Ascending aorta (tissue), 2 donors: ENCODE measurements at regions not wholly inside any gene's neighbourhood (a gene's known extent, or its start where the extent isn't known, plus 50 kb on each side); places are given as distances from the start of the nearest gene placed in this dataset.

Experiments used
- DNase-seq, 2 donors: peaks; one replicate each; pipeline ENCODE4 v3.0.0-alpha.2; 2019; ENCODE audit warnings: low spot score in 2 of 2
- H3K27ac ChIP-seq, 2 donors: fragments of 200-600 bp; sonication (generic); one replicate each; pipeline ENCODE4 v1.5.1; 2016 to 2017; ENCODE audit warnings: mild to moderate bottlenecking in 1 of 2
- H3K27me3 ChIP-seq: fragments of 200-600 bp; sonication (generic); one replicate; pipeline ENCODE4 v1.5.1; 2017
- H3K36me3 ChIP-seq, 2 donors: fragments of 200-600 bp; sonication (generic); one replicate each; pipeline ENCODE4 v1.5.1; 2016
- H3K4me1 ChIP-seq, 2 donors: fragments of 200-600 bp; sonication (generic); one replicate each; pipeline ENCODE4 v1.5.1; 2016 to 2017; ENCODE audit warnings: mild to moderate bottlenecking in 1 of 2
- H3K4me3 ChIP-seq, 2 donors: fragments of 200-600 bp; sonication (generic); one replicate each; pipeline ENCODE4 v1.5.1; 2016 to 2017; ENCODE audit warnings: mild to moderate bottlenecking in 1 of 2
- H3K9me3 ChIP-seq, 2 donors: fragments of 200-600 bp; sonication (generic); one replicate each; pipeline ENCODE4 v1.5.1; 2016
- intact Hi-C: fragments of 100-400 bp; cut with DNase I; formaldehyde crosslinking; loops from one replicate; pipeline ENCODE4 v1.15.1; 2023
- TF ChIP-seq, protein P1 (sequence below), 3 experiments: fragments of 200-600 bp in 2 of 3; fragments of 450-650 bp in 1 of 3; sonication (generic) in 2 of 3; IDR thresholded peaks; one replicate each; pipeline ENCODE4 v1.5.1; 2016 to 2019; ENCODE audit warnings: antibody characterized with exemption in 3 of 3, mild to moderate bottlenecking in 1 of 3, moderate library complexity in 1 of 3

- H3K27me3 ChIP-seq, result no peaks in the 10 kb centered on the region
- no peak overlapping the region for H3K4me3 ChIP-seq
- TF ChIP-seq, protein P1, sequence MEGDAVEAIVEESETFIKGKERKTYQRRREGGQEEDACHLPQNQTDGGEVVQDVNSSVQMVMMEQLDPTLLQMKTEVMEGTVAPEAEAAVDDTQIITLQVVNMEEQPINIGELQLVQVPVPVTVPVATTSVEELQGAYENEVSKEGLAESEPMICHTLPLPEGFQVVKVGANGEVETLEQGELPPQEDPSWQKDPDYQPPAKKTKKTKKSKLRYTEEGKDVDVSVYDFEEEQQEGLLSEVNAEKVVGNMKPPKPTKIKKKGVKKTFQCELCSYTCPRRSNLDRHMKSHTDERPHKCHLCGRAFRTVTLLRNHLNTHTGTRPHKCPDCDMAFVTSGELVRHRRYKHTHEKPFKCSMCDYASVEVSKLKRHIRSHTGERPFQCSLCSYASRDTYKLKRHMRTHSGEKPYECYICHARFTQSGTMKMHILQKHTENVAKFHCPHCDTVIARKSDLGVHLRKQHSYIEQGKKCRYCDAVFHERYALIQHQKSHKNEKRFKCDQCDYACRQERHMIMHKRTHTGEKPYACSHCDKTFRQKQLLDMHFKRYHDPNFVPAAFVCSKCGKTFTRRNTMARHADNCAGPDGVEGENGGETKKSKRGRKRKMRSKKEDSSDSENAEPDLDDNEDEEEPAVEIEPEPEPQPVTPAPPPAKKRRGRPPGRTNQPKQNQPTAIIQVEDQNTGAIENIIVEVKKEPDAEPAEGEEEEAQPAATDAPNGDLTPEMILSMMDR (IDR thresholded peaks at IDR 0.05), result no peak
- H3K36me3 ChIP-seq, result no peaks in the 10 kb centered on the region
- no peak for DNase-seq
- H3K4me1 ChIP-seq, result no peaks in the 10 kb centered on the region
- intact Hi-C loops, result no loop called here
- H3K9me3 ChIP-seq, result no peaks in the 10 kb centered on the region
- H3K27ac ChIP-seq, result no peak overlapping the region
Observed at GRCh38 chr1:166295656-166296055, 128.9 kb upstream of the FAM78B start.

DNA sequence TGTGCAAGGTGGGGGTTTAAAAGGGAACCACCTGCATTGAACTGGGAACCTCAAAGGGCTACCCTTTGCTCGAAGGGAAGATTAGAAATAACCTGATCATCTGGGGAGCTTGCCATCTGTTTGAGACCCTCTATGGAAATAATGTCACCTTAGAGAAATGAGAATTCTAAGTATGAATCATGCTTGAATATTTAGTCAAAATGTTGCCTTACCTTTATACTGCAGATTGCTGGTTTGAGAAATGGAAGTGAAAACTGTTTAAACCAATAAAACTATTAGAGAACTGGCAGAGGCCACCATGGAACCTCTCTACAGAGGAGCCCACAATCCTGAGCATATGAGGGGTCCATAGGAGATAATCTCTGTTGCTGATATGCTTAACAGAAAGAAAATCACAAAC is 131.2 kb upstream of the FAM78B start:
- H3K4me3 ChIP-seq, result no peak overlapping the region
- intact Hi-C loops, result no loop called here
- TF ChIP-seq, protein P1 (IDR thresholded peaks at IDR 0.05), result no peak
- DNase-seq, result no peak
- no peak overlapping the region for H3K27ac ChIP-seq
- no peaks in the 10 kb centered on the region for H3K4me1 ChIP-seq
- no peaks in the 10 kb centered on the region for H3K9me3 ChIP-seq
- H3K27me3 ChIP-seq, result no peaks in the 10 kb centered on the region
- no peaks in the 10 kb centered on the region for H3K36me3 ChIP-seq

- H3K9me3 ChIP-seq, result no peaks in the 10 kb centered on the region
- H3K27ac ChIP-seq, result no peak overlapping the region
- no peaks in the 10 kb centered on the region for H3K27me3 ChIP-seq
- no peak overlapping the region for H3K4me3 ChIP-seq
- TF ChIP-seq, protein P1 (IDR thresholded peaks at IDR 0.05), result no peak
- no peaks in the 10 kb centered on the region for H3K36me3 ChIP-seq
- no peak for DNase-seq
- H3K4me1 ChIP-seq, result no peaks in the 10 kb centered on the region
- intact Hi-C loops, result no loop called here
Observed at GRCh38 chr1:166300767-166301166, 134.0 kb upstream of the FAM78B start.

- intact Hi-C loops, result no loop called here
- TF ChIP-seq, protein P1 (IDR thresholded peaks at IDR 0.05), result no peak
- Histone ChIP-seq H3K36me3 (no peaks in the 10 kb centered on the region), H3K9me3 (no peaks in the 10 kb centered on the region), H3K27me3 (no peaks in the 10 kb centered on the region), H3K27ac (no peak overlapping the region), H3K4me3 (no peak overlapping the region), H3K4me1 (no peaks in the 10 kb centered on the region)
- no peak for DNase-seq
Observed at GRCh38 chr1:166302989-166303758, 136.4 kb upstream of the FAM78B start.

- H3K4me3 ChIP-seq, result no peak overlapping the region
- TF ChIP-seq, protein P1 (IDR thresholded peaks at IDR 0.05), result no peak
- H3K4me1 ChIP-seq, result no peaks in the 10 kb centered on the region
- intact Hi-C loops, result no loop called here
- H3K27me3 ChIP-seq, result no peaks in the 10 kb centered on the region
- no peak for DNase-seq
- no peak overlapping the region for H3K27ac ChIP-seq
- H3K9me3 ChIP-seq, result no peaks in the 10 kb centered on the region
- H3K36me3 ChIP-seq, result no peaks in the 10 kb centered on the region
Observed at GRCh38 chr1:166304131-166304530, 137.3 kb upstream of the FAM78B start.
